GM18505 (cell line): ENCODE measurements at regions not wholly inside any gene's neighbourhood (a gene's known extent, or its start where the extent isn't known, plus 50 kb on each side); places are given as distances from the start of the nearest gene placed in this dataset.
"Not testable (repeated sequence)": the region's sequence is repeated elsewhere in the genome, so short reads cannot be mapped to it uniquely, and the experiment has no call there.

ENCODE experiments used
- ATAC-seq: cut with Tn5 transposase; IDR thresholded peaks from one replicate; pipeline ENCODE4 v1.9.1; 2021; ENCODE audit not compliant: unreplicated experiment
- POLR2A ChIP-seq: IDR thresholded peaks from 4 replicates; pipeline ENCODE4 v1.6.1; 2011; ENCODE audit warnings: borderline replicate concordance; ENCODE audit not compliant: insufficient read depth, insufficient read length; ENCODE audit errors: extremely low read depth

DNA sequence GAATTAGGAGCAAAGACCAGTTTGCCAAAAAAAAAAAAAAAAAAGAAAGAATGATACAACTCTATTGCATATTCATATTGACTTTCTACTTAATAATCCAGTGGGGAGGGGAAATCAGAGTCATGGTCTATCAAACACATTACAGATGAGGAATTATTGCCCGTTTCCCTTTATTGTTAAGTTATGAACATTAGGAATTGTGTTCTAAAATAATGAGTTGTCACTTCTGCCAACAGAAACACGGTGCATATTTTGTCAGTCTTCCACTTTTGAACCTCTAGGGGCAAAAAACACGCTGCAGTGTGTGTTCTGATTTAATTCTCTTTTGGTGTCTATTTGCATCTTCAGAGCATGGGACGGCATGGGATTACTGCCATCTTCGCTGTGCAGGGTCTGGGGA is 115.7 kb upstream of the RHOBTB1 start:
- no peak for TF ChIP-seq POLR2A
- ATAC-seq = no peak

DNA sequence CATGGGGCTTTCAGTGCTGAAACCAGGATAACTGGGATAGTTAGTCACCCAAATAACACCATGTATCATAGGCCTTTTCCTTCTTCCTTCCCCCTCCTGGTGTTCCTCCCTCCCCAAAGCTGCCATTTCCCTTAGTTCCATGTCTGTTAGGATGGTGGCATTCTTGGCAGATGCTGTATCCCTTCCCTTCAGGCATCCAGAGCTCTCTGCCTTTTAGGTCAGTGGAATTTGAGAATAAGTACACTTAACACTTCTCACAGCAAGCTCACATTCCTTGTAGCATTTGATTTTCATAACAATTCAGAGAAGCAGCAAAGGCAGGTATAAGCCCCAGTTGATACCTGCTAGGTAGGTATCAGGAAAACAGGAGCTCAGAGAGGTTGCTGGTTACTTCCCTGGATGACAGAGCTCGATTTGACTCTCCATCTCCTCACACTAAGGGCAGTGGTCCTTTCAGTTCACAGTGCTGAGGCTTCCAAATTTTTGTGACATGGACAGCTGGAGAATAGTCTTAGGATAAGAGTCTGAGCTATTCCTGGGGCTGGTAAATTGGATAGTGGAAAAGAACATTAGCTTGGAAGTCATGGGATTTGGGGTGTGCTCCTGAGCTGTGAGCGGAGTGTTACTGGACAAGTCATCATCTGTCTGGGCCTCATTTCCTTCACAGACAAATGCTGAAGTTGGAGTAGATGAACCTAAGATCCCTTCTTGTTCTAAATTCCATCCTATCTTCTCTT is 108.7 kb upstream of the RHOBTB1 start:
- no peak for ATAC-seq
- no peak for TF ChIP-seq POLR2A

DNA sequence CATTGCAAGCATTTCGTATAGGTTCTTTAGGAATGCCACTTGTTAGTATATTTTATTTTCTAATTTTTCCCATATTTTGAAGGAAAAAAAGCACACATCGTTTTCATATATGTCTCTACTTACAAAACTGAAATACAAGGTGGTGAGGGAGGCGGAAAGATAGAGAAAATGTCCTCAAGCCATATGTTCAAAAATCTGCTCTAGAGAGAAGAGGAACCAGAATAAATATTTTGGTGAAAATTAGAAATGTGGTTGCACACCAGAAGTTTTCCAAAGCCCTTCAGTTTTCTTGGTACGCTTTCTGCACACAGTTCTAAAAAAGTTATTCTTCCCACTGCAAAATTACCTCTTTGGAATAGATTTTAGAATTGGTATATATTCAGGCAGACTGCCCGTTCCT is 107.4 kb upstream of the RHOBTB1 start:
- no peak for TF ChIP-seq POLR2A
- ATAC-seq = no peak

DNA sequence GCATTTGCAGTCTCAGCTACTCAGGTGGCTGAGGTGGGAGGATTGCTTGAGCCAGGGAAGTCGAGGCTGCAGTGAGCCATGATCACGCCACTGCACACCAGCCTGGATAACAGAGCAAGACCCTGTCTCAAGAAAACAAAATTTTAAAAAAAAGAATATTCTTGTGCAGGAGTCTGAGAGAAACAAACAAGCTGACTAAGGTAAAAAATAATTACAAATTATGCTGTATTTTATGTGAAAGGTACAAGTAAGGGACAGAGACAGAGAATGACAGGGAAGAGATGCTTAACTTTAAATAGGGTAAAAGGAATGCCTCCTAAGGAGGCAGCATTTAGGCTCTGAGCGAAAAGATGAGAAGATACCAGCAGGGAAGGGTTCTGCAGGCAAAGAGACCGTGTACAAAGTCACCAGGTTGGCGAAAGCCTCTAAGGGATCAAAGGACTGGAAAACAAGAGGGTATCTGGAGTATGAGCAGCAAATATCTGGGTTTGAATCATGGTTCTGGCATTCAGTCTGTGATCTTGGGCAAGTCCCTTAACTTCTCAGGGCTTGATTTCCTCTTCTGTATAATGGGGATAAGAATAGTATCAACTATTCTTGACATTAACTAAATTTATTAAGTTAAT is 106.2 kb upstream of the RHOBTB1 start:
- no peak for ATAC-seq
- TF ChIP-seq POLR2A = no peak

DNA sequence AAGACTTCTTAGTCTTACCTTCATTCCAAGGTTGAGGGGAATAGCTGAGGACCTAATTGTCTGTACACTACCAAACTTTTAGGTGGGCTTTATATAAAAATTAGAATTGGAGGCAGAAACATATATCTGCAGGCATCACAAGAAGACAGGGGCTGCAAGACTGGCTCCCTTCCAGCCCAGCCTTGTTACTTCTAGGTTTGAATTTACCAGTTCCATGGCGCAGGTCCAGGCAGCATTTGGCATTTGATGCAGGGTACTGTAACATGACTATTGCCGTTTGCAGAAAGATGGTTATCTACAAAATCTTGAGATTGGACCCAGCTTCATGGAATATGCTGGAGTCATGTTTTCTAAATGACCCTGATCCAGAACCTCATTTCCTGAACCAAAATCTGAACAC is 105.4 kb upstream of the RHOBTB1 start:
- no peak for TF ChIP-seq POLR2A
- no peak for ATAC-seq

DNA sequence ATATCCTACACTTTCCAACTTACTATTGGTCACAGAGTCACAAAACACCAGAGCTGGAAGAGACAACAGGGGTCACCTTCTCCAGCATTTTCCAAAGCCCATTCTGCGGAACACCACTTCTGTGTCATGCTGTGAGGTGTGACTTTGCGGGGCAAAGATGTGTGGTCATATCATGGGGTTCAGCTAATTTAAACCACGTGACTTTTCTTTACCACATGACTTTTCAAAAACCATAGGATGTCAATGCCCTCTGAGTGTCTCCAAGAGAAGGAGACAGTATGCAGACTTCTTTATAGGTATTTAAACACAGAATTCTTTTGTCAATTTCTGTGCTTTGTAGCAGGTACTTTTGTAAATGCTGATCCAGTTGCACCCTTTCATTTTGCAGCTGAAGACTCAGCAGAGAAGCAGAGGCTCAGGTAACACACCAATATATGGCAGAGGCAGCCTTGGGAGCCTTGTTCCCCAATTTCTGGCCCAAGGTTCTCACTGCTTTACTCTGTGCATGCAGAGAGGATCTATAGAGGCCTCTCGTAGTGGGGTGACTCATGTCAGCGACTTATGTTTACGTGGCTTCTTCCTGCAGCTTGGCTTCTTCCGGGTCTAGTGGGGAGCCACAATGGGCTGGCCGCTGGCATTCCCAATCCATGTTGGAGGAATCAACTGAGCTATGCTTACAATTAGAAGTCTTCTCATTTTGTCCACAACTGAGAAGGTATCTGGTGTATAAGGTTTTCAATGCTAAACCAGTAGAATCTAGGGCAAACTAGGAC is 104.0 kb upstream of the RHOBTB1 start:
- TF ChIP-seq POLR2A = no peak
- ATAC-seq = no peak

DNA sequence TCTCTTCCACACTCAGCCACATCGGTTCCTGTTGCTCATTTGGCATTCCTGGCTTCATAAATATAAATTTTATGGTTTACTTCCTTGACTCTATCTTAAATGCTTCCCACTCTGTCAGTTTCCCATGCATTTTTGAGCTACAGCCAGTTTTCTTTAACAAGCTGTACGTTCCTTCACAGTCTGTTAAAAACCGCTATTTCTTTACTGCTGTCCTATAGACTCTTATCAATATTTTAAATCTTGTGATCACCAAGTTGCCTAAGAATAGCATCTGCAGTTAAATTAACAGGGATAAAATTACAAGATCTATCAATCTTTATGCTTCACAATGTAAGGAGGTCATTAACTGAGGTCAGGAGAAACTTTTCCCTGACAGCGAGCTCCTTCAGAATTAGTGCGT is 103.1 kb upstream of the RHOBTB1 start:
- no peak for ATAC-seq
- no peak for TF ChIP-seq POLR2A

DNA sequence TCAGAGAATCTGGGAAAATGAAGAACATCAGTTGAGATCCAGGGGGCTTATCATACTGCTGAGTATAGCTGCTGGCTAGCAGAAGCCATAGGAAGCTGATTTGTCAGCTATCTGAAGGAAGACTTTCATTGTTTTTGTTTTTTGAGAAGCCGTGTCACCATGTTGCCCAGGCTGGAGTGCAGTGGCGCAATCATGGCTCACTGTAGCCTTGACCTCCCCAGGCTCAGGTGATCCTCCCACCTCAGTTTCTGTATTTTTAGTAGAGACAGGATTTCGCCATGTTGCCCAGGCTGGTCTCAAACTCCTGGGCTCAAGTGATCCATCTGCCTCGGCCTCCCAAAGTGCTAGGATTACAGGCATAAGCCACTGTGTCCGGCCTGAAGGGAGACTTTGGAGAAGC is 101.5 kb upstream of the RHOBTB1 start:
- not testable (repeated sequence) for ATAC-seq

DNA sequence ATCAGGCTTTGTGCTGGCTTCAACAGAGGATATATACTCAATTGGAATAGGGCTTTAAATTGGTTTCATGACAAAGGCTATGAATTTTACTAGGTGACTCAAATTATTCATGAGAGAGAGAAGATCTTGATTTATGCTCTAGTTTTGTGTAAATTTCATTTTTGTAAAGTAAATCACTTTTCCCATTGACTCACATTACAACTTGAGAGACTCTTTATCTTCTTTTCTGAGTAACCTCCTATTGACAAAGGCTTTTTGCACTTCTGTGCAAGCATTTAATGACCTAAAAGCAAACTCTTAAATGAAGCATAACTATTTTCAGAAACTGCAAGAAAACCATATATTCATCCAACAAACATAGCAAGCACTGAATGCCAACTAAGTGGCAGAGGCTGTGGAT is 98.5 kb upstream of the RHOBTB1 start:
- TF ChIP-seq POLR2A = no peak
- ATAC-seq = no peak

DNA sequence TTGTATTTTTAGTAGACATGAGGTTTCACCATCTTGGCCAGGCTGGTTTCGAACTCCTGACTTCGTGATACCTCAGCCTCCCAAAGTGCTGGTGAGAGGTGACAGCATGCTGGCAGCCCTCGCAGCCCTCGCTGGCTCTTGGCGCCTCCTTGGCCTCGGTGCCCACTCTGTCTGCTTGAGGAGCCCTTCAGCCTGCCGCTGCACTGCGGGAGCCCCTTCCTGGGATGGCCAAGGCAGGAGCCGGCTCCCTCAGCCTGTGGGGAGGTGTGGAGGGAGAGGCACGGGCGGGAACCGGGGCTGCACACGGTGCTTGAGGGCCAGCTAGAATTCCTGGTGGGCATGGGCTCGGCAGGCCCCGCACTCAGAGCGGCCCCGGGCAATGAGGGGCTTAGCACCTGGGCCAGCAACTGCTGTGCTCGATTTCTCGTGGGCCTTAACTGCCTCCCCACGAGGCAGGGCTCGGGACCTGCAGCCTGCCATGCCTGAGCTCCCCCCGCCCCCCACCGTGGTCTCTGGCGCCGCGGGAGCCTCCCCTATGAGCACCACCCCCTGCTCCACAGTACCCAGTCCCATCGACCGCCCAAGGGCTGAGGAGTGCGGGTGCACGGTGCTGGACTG is 96.5 kb upstream of the RHOBTB1 start:
- no peak for TF ChIP-seq POLR2A
- no peak for ATAC-seq

DNA sequence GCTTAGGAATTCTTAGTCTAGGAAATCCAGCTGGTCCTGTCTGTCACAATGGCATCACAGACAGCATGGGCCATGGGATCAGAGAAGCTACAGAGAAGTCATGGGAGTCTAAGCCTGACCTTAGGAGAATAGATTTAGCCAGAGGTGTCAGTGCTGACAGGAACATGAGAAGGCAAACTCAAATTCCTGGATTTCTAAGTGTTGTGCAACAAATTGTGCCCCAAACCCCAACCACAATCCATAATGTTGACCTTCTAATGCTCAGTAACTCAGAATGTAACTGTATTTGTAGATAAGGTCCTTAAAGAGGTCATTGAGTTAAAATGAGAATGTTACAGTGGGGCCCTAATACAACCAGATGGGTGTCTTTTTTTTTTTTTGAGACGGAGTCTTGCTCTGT is 95.9 kb upstream of the RHOBTB1 start:
- no peak for TF ChIP-seq POLR2A
- no peak for ATAC-seq

DNA sequence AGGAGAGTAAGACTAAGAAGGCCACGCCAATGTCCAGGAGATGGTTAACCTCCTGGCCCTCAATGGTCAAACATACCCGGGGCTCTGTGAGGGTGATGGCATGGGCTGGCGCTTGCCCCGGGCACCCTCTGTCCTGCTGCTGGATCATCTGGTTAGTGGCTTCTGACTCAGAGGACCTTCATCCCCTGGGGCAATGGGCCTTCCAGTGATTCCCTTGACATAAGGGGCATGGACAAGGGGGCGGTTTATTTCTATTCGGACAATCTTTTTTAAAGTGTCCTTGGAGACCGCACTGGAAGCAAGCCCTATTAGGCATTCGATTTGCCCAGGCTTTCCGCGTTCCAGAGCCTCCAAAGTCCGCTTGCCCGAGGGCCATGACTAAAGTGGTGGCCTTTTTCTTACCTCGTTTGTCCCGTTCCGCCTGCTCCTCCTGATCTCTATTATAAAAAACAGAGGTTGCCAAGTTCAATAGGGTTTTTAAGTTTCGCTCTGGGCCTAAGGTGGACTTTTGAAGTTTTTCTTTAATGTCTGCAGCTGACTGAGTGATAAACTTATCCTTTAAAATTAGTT is 93.4 kb upstream of the RHOBTB1 start:
- ATAC-seq = not testable (repeated sequence)

DNA sequence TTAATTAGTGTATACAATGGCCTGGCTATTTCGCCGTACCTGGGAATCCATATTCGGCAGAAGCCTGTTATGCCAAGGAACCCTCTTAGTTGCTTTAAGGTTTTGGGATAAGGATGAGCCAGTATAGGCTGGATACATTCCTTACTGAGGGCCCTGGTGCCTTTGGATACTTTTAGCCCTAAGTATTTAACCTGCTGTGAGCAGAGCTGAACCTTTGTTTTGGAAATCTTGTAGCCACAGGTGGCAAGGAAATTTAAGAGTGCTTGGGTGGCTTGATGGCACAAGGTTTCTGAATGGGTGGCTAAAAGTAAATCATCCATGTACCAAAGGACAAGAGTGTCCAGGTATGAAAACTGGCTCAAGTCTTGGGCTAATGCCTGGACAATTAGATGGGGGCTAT is 92.2 kb upstream of the RHOBTB1 start:
- not testable (repeated sequence) for ATAC-seq

DNA sequence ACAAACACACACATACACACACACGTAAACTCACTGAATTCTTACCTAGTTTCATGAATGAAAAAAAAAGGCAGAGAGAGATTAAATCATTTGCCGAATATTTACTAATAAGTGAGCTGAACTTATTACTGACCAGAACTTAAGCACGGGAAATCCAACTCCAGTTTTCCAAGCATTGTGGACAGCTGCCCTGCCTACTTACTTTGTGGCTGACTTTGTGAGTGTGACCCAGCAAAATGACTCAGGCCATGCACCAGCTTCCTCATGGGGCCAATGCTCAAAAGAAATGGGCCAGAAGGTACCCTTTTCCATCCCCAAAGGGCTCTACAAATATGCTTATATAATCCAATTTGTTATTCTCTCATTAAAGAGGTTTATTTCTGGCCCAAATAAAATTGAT is 87.4 kb upstream of the RHOBTB1 start:
- no peak for TF ChIP-seq POLR2A
- ATAC-seq = no peak

DNA sequence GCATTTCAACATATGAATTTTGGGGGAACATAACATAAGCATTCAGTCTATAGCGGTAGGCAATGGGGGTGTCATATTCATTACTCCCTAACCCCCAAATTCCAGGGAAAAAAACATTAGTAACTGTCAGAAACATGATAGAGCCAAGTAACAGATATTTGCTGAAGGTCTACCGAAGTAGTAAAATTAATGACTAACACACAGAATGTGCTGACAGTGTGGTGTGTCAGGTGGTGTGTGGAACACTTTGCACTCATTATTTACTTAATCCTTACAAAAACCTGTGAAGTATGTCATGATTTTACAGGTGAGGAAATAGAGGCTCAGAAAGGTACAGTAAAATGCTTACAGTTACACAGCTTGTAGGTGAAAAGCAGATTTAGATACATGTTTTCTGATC is 85.4 kb upstream of the RHOBTB1 start:
- TF ChIP-seq POLR2A = no peak

More for the DNA sequence above, 85.4 kb upstream of the RHOBTB1 start:
- no peak for ATAC-seq
